ENCODE measurements at regions not wholly inside any gene's neighbourhood (a gene's known extent, or its start where the extent isn't known, plus 50 kb on each side); places are given as distances from the start of the nearest gene placed in this dataset.

- no peak for DNase-seq (ENCODE audit: low spot score)
Measured at GRCh38 chr3:159904455-159904854, 84.2 kb upstream of the IL12A start.

GRCh38 chr3:159904911-159905310 is 83.7 kb upstream of the IL12A start:
- no peak for DNase-seq (ENCODE audit: low spot score)

GRCh38 chr3:159907828-159908227 is 80.8 kb upstream of the IL12A start:
- DNase-seq (ENCODE audit: low spot score): no peak

GRCh38 chr3:159910991-159911663 is 77.5 kb upstream of the IL12A start:
- no peak for DNase-seq (ENCODE audit: low spot score)

- no peak for DNase-seq (ENCODE audit: low spot score)
Measured at GRCh38 chr3:159911664-159912037, 77.0 kb upstream of the IL12A start.

GRCh38 chr3:159913712-159914414 is 74.8 kb upstream of the IL12A start:
- no peak for DNase-seq (ENCODE audit: low spot score)

GRCh38 chr3:159914426-159914825 is 74.2 kb upstream of the IL12A start:
- no peak for DNase-seq (ENCODE audit: low spot score)

GRCh38 chr3:159916052-159916451 is 72.6 kb upstream of the IL12A start:
- no peak for DNase-seq (ENCODE audit: low spot score)

- no peak for DNase-seq (ENCODE audit: low spot score)
Measured at GRCh38 chr3:159917141-159917540, 71.5 kb upstream of the IL12A start.

- DNase-seq (ENCODE audit: low spot score): no peak
Measured at GRCh38 chr3:159919873-159920272, 68.8 kb upstream of the IL12A start.

- no peak for DNase-seq (ENCODE audit: low spot score)
Measured at GRCh38 chr3:159922193-159922840, 66.3 kb upstream of the IL12A start.

- no peak for DNase-seq (ENCODE audit: low spot score)
Measured at GRCh38 chr3:159922861-159923312, 65.7 kb upstream of the IL12A start.

- DNase-seq (ENCODE audit: low spot score): no peak
Measured at GRCh38 chr3:159923336-159923735, 65.3 kb upstream of the IL12A start.

GRCh38 chr3:159923956-159924355 is 64.7 kb upstream of the IL12A start:
- DNase-seq (ENCODE audit: low spot score): no peak

- no peak for DNase-seq (ENCODE audit: low spot score)
Measured at GRCh38 chr3:159924411-159924810, 64.2 kb upstream of the IL12A start.

- DNase-seq (ENCODE audit: low spot score): no peak
Measured at GRCh38 chr3:159925248-159925647, 63.4 kb upstream of the IL12A start.

GRCh38 chr3:159926573-159926972 is 62.1 kb upstream of the IL12A start:
- no peak for DNase-seq (ENCODE audit: low spot score)

GRCh38 chr3:159928071-159928491 is 60.6 kb upstream of the IL12A start:
- no peak for DNase-seq (ENCODE audit: low spot score)

GRCh38 chr3:159928666-159929065 is 60.0 kb upstream of the IL12A start:
- no peak for DNase-seq (ENCODE audit: low spot score)

- no peak for DNase-seq (ENCODE audit: low spot score)
Measured at GRCh38 chr3:159929171-159930141, 59.2 kb upstream of the IL12A start.

GRCh38 chr3:159934216-159934615 is 54.4 kb upstream of the IL12A start:
- DNase-seq (ENCODE audit: low spot score): no peak

GRCh38 chr3:159936541-159936940 is 52.1 kb upstream of the IL12A start:
- no peak for DNase-seq (ENCODE audit: low spot score)

Data from ecto neural progenitor cell (in vitro differentiated cells).